GM12873 (cell line): ENCODE measurements at regions not wholly inside any gene's neighbourhood (a gene's known extent, or its start where the extent isn't known, plus 50 kb on each side); places are given as distances from the start of the nearest gene placed in this dataset.

Source experiments
- TF ChIP-seq, protein P1 (sequence below): IDR thresholded peaks from 2 replicates; pipeline ENCODE4 v1.5.1; 2012; ENCODE audit warnings: low read depth, mild to moderate bottlenecking, moderate library complexity, low read length, control low read depth; ENCODE audit not compliant: insufficient read depth; ENCODE audit errors: missing control alignments

DNA sequence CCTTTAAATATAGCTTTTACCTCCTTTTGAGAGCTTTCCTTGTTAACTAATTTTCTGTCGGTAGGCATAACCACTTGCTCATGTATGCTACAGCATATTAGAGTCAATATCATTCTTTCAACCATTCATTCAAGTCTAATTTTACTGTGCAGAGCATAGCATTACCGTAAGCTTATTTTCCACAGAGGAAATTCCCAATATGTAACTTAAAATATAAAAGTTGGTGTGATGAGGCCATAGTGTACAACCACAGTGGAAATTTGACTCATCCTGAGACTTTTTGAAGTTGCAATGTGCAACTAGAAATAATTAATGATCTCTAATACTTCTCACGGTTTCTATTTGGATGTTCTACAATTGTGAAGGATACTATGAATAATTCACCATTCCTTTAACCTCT, 80.6 kb upstream of the KLF6 start:
- TF ChIP-seq, protein P1, sequence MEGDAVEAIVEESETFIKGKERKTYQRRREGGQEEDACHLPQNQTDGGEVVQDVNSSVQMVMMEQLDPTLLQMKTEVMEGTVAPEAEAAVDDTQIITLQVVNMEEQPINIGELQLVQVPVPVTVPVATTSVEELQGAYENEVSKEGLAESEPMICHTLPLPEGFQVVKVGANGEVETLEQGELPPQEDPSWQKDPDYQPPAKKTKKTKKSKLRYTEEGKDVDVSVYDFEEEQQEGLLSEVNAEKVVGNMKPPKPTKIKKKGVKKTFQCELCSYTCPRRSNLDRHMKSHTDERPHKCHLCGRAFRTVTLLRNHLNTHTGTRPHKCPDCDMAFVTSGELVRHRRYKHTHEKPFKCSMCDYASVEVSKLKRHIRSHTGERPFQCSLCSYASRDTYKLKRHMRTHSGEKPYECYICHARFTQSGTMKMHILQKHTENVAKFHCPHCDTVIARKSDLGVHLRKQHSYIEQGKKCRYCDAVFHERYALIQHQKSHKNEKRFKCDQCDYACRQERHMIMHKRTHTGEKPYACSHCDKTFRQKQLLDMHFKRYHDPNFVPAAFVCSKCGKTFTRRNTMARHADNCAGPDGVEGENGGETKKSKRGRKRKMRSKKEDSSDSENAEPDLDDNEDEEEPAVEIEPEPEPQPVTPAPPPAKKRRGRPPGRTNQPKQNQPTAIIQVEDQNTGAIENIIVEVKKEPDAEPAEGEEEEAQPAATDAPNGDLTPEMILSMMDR: no peak

DNA sequence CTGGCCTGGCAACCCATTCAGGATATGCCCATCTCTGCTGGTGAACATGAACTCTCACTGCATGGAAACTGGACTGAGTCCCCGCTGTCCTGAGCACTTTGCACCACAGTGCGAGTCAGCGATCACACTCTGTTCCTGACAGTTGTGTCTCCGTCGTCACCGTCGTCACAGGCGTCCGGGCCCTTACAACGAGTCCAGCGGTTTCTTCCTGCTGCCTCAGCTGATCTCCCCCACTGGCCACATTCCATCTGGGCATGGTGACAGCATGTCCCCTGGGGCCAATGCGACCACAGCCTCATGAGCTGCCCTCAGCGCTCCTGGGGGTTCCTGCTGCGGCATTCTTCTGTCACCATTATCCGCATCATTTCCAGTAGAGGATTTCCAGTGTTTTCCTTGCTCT, 76.8 kb upstream of the KLF6 start:
- TF ChIP-seq, protein P1: no peak

DNA sequence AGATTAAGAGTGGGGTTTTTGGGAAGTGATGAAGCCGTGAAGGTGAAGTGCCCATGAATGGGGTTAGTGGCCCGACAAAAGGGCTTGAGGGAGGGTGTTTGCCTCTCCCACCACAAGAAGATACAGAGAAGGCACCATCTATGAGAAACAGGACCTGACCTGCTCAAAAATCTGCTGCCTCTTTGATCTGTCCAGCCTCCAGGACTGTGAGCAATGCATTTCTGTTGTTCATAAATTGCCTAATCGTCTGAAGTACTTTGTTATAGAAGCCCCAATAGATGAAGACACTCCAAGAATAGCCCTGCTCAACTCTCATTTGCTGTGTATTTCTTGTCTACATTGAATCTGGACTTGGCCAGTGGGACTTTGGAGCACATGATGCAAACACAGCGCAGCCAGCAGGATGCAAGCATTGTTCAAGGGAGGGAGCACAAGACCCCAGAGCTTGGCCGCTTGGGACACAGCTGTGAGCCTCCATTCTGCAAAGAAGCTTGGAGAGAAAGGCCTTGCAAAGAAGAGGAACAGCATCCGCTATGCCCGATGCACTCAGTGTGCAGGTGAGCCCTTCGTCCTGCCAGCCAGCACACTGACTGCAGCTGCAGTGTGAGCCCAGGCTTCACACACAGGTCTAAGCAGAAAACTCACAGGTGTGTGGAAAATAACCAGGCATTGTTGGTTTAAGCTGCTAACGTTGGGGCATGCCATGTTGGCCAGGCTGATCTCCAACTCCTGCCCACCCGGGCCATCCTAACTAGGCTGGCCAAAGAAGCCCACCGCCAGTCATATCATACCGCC, 73.2 kb upstream of the KLF6 start:
- TF ChIP-seq, protein P1: no peak

DNA sequence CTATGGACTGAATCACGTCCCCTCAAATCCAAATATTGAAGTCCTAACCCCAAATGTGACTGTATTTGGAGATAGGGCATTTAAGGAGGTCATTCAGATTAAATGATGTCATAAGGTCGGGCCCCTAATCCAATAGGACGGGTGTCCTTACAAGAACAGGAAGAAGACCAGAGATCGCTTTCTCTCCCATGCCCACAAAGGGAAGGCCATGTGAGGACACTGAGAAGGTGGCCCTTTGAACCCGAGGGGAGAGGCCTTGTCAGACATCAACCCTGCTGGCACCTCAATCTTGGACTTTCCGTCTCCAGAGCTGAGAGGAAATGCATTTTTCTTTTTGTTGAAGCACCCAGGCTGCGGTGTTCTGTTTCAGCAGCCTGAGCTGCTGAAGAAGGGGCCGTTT, 72.3 kb upstream of the KLF6 start:
- TF ChIP-seq, protein P1: no peak

DNA sequence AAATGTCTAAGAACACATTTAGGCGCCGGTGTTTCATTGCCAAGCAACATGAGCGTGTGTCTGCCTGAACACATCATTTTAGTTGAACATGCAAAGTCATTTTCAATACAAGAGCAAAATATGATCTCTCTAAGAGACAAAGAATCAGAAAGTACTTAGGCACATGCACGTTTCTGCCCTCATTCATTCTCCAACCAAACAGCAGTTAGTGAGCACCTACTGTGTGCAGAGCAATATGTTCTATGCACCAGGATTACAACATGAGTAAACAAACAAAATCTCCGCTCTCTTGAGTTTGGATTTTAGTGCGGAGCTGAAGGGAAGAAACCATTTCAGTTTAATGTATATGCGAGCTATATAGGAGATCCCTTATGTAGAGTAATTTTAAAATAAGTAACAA, 71.6 kb upstream of the KLF6 start:
- TF ChIP-seq, protein P1: no peak

DNA sequence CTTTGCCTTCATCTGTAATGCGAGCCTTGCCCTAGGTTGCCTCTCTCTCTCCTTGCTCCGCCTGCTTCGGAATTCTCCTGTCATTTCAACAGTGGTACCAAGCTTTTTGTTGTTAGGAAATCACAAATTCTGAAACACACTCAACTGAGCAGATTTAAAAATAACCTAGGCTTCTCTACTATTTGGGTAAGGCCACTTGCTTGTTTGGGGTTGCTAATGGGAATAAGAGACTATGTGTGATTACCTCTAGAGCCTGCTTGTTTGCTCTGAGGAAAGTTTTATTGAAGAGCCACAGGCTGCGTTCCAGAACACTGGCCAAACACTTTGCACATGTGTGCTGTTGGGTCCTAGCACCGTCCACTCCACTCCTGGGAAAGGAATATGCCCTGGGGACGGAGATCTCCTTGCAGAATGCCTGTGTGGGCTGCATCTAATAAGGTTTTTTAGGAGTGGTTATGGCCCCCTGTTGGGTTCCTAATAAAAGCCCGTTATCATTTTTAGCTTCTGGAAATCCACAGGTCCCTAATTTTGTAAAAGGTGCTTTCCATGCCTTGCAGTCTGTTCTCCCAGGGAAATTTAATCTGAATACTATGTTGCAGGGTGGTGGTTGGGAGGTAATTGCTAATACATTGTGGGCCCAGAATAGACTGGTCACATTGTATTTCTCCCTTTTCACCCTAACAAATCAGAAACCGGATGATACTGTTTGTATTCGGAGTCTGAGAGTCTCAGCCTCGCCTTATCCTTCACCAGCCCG, 68.7 kb upstream of the KLF6 start:
- TF ChIP-seq, protein P1: no peak

DNA sequence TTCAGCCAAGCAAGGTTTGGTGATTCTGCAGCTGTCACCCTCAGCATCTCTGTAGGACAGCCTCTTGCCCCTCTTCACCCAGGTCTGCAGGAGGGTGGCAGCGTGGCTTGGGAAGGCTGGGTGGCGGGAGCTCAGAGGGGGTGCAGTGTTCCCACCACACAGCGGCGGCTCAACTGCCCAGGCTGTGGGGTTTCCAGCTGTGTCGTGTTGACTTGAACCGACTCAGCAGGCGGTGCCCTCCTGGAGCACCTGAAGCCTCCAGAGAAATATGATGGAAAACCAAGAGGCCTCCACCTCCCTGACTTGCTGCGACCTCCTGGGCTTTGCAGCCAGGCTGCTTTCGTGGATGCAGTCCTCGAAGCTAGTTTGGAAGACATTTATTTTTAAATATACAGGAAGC, 68.0 kb upstream of the KLF6 start:
- TF ChIP-seq, protein P1: no peak
